ENCODE measurements at regions not wholly inside any gene's neighbourhood (a gene's known extent, or its start where the extent isn't known, plus 50 kb on each side); places are given as distances from the start of the nearest gene placed in this dataset.

DNA sequence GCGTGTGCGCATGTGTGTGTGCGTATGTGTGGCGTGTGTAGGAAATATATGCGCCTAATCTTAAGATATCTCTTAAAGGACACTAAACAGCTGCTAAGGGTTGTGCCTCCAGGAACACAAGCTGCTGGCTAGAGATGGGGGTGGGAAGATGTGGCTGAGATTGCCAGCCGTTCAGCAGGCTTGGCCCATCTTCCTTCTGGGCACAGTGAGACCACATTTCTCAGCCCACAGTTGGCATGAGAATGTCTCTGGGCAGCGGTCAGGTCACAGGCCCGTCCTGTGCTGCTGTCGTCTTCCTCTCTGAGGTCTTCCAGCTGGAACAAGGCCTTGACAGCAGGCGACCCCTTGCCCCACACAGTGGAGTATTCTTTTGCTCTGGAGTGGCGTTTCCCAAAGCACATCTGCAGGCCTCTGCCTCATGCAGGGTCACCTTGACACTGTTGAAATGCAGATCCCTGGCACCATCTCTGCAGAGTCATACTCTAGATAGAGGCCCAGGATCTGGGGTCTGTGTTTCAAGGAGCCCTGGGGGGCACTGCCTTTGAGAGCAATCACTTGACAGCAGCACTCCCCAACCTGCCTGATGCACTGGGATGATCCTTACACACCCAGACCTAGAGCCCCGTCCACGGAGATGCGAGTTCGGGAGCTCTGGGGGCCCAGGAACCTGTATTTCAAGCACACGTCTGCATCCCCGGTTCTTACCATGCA is 335.5 kb upstream of the SFSWAP start:
- no peak for TF ChIP-seq CTCF (IDR thresholded peaks at IDR 0.05; ENCODE audit: extremely low read depth, missing control alignments)
- no peak for DNase-seq (ENCODE audit: low spot score)

- TF ChIP-seq CTCF (IDR thresholded peaks at IDR 0.05; ENCODE audit: extremely low read depth, missing control alignments): no peak
- DNase-seq (ENCODE audit: low spot score): no peak
Measured at GRCh38 chr12:131375972-131376345, 334.9 kb upstream of the SFSWAP start.

- no peak for DNase-seq (ENCODE audit: low spot score)
- no peak for TF ChIP-seq CTCF (IDR thresholded peaks at IDR 0.05; ENCODE audit: extremely low read depth, missing control alignments)
Measured at GRCh38 chr12:131378176-131378842, 332.6 kb upstream of the SFSWAP start.

- DNase-seq (ENCODE audit: low spot score): no peak
- TF ChIP-seq CTCF (IDR thresholded peaks at IDR 0.05; ENCODE audit: extremely low read depth, missing control alignments): no peak
Measured at GRCh38 chr12:131378861-131379665, 331.8 kb upstream of the SFSWAP start.

- no peak for TF ChIP-seq CTCF (IDR thresholded peaks at IDR 0.05; ENCODE audit: extremely low read depth, missing control alignments)
- DNase-seq (ENCODE audit: low spot score): no peak
Measured at GRCh38 chr12:131379738-131380137, 331.2 kb upstream of the SFSWAP start.

- DNase-seq (ENCODE audit: low spot score): no peak
- no peak for TF ChIP-seq CTCF (IDR thresholded peaks at IDR 0.05; ENCODE audit: extremely low read depth, missing control alignments)
Measured at GRCh38 chr12:131380220-131380964, 330.5 kb upstream of the SFSWAP start.

Measured in GM20000 (cell line).